NCI-H2107 treated with DMSO at 0.1 percent for 48 hours (cell line): ENCODE measurements at regions not wholly inside any gene's neighbourhood (a gene's known extent, or its start where the extent isn't known, plus 50 kb on each side); places are given as distances from the start of the nearest gene placed in this dataset.
"Not testable (repeated sequence)": the region's sequence is repeated elsewhere in the genome, so short reads cannot be mapped to it uniquely, and the experiment has no call there.

Source experiments
- DNase-seq: peaks from one replicate; lab custom pipeline; 2025; ENCODE audit not compliant: unreplicated experiment; lab: John Stamatoyannopoulos, UW

- no peak for DNase-seq
These were observed 222.2 kb downstream of the CYP26B1 start for GRCh38 chr2:71925268-71926088.

- DNase-seq = peak; percentile 46
These were observed 223.7 kb downstream of the CYP26B1 start for GRCh38 chr2:71923887-71924533.

- DNase-seq = no peak
These were observed 224.5 kb downstream of the CYP26B1 start for GRCh38 chr2:71923143-71923525.

GRCh38 chr2:71922499-71923142 lies 225.0 kb downstream of the CYP26B1 start:
- no peak for DNase-seq

GRCh38 chr2:71922091-71922490 lies 225.6 kb downstream of the CYP26B1 start:
- DNase-seq = no peak

GRCh38 chr2:71920819-71921218 lies 226.8 kb downstream of the CYP26B1 start:
- DNase-seq = not testable (repeated sequence)

GRCh38 chr2:71919708-71920107 lies 228.0 kb downstream of the CYP26B1 start:
- no peak for DNase-seq

- DNase-seq = no peak
These were observed 237.4 kb downstream of the CYP26B1 start for GRCh38 chr2:71910277-71910676.

- DNase-seq = no peak
These were observed 238.9 kb downstream of the CYP26B1 start for GRCh38 chr2:71908798-71909197.

- DNase-seq = no peak
These were observed 240.2 kb downstream of the CYP26B1 start for GRCh38 chr2:71907503-71907902.

- DNase-seq = no peak
These were observed 241.2 kb downstream of the CYP26B1 start for GRCh38 chr2:71906357-71906973.

- no peak for DNase-seq
These were observed 242.5 kb downstream of the CYP26B1 start for GRCh38 chr2:71905205-71905604.

GRCh38 chr2:71903841-71904240 lies 243.8 kb downstream of the CYP26B1 start:
- no peak for DNase-seq

GRCh38 chr2:71901466-71901865 lies 246.2 kb downstream of the CYP26B1 start:
- no peak for DNase-seq

- no peak for DNase-seq
These were observed 248.6 kb downstream of the CYP26B1 start for GRCh38 chr2:71898851-71899681.

GRCh38 chr2:71898375-71898774 lies 249.3 kb downstream of the CYP26B1 start:
- DNase-seq = no peak

- no peak for DNase-seq
These were observed 249.8 kb downstream of the CYP26B1 start for GRCh38 chr2:71897836-71898235.

GRCh38 chr2:71897137-71897480 lies 250.6 kb downstream of the CYP26B1 start:
- DNase-seq = no peak

- DNase-seq = no peak
These were observed 251.1 kb downstream of the CYP26B1 start for GRCh38 chr2:71896385-71897136.
